ENCODE measurements at regions not wholly inside any gene's neighbourhood (a gene's known extent, or its start where the extent isn't known, plus 50 kb on each side); places are given as distances from the start of the nearest gene placed in this dataset.

DNA sequence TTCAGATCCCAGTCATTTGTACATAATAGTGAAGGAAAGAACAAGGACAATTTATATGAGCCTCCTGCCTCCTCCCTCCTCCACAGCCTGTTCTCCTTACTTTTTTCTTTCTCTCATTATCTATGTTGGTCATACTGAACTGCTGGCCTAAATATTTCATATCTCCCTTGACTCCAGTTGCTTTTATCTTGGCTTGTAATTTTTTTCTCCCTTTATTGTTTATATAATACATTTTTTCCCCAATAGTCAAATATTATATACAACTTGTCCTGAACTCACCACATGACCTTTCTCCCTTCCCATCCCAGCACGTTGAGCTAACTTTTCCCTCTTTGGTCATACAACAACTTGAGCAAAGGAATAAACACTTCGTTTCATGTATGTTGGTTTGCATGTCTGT is 752.1 kb downstream of the LTN1 start:
- FAIRE-seq: no peak
- ChIA-PET POLR2A (no interaction called here), CTCF (ENCODE audit: low intra/inter-chr PET ratio) (no interaction called here)
- no peak for ATAC-seq
- Histone ChIP-seq H3K4me2 (ENCODE audit: insufficient read depth, low read length) (no peak overlapping the region), H2AFZ (ENCODE audit: low read depth, low read length) (no peak overlapping the region), H3K36me3 (ENCODE audit: control insufficient read depth, insufficient read depth, low read length) (no peaks in the 10 kb centered on the region), H3K79me2 (ENCODE audit: control insufficient read depth, insufficient read depth, low read length) (no peaks in the 10 kb centered on the region), H3K4me1 (replicated peaks in 1 of 2; ENCODE audit: control insufficient read depth in 2 of 2, insufficient read depth in 2 of 2, low read length in 2 of 2) (no peaks in the 10 kb centered on the region), H3K27me3 (ENCODE audit: control insufficient read depth in 2 of 2, insufficient read depth in 2 of 2, low read length in 2 of 2) (no peaks in the 10 kb centered on the region), H3K9me3 (replicated peaks; ENCODE audit: control insufficient read depth, insufficient read depth, low read depth, low read length) (no peaks in the 10 kb centered on the region; the same call in none of the 2 replicates), H3K9ac (ENCODE audit: insufficient read depth in 1 of 2, low read depth in 2 of 2, low read length in 2 of 2) (no peak overlapping the region), H4K20me1 (replicated peaks; ENCODE audit: control insufficient read depth, insufficient read depth, low read length) (no peaks in the 10 kb centered on the region), H3K9me1 (ENCODE audit: control insufficient read depth, insufficient read depth, low read length) (no peaks in the 10 kb centered on the region), H3K27ac (ENCODE audit: extremely low read depth, low read depth, low read length) (no peak overlapping the region), H3K4me3 (no peak overlapping the region)
- intact Hi-C loops (cut with micrococcal nuclease): no loop called here
- DNase-seq (ENCODE audit: extremely low read depth in 1 of 4, low spot score in 3 of 4): no peak
- in situ Hi-C loops (cut with MboI): no loop called here
- BruUV-seq (replicated peaks): no TSS peak
- 0% methylated on average over 2 of the region's 2 CpGs for WGBS (ENCODE audit: insufficient coverage, low coverage, missing lambda C conversion rate)
- TF ChIP-seq HMGN3 (IDR thresholded peaks at IDR 0.05; ENCODE audit: borderline replicate concordance, extremely low read depth, insufficient read length, low read depth, low read length): no peak
- no peak for TF ChIP-seq ZNF511 (CRISPR knock-in tag; IDR thresholded peaks at IDR 0.05)
- TF ChIP-seq SETDB1 (IDR thresholded peaks at IDR 0.05; ENCODE audit: low read length): no peak
- no peak for TF ChIP-seq DEAF1 (CRISPR knock-in tag; IDR thresholded peaks at IDR 0.05)
- TF ChIP-seq, protein P1, sequence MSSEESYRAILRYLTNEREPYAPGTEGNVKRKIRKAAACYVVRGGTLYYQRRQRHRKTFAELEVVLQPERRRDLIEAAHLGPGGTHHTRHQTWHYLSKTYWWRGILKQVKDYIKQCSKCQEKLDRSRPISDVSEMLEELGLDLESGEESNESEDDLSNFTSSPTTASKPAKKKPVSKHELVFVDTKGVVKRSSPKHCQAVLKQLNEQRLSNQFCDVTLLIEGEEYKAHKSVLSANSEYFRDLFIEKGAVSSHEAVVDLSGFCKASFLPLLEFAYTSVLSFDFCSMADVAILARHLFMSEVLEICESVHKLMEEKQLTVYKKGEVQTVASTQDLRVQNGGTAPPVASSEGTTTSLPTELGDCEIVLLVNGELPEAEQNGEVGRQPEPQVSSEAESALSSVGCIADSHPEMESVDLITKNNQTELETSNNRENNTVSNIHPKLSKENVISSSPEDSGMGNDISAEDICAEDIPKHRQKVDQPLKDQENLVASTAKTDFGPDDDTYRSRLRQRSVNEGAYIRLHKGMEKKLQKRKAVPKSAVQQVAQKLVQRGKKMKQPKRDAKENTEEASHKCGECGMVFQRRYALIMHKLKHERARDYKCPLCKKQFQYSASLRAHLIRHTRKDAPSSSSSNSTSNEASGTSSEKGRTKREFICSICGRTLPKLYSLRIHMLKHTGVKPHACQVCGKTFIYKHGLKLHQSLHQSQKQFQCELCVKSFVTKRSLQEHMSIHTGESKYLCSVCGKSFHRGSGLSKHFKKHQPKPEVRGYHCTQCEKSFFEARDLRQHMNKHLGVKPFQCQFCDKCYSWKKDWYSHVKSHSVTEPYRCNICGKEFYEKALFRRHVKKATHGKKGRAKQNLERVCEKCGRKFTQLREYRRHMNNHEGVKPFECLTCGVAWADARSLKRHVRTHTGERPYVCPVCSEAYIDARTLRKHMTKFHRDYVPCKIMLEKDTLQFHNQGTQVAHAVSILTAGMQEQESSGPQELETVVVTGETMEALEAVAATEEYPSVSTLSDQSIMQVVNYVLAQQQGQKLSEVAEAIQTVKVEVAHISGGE (CRISPR knock-in tag; IDR thresholded peaks at IDR 0.05): no peak
- TF ChIP-seq, protein P2, sequence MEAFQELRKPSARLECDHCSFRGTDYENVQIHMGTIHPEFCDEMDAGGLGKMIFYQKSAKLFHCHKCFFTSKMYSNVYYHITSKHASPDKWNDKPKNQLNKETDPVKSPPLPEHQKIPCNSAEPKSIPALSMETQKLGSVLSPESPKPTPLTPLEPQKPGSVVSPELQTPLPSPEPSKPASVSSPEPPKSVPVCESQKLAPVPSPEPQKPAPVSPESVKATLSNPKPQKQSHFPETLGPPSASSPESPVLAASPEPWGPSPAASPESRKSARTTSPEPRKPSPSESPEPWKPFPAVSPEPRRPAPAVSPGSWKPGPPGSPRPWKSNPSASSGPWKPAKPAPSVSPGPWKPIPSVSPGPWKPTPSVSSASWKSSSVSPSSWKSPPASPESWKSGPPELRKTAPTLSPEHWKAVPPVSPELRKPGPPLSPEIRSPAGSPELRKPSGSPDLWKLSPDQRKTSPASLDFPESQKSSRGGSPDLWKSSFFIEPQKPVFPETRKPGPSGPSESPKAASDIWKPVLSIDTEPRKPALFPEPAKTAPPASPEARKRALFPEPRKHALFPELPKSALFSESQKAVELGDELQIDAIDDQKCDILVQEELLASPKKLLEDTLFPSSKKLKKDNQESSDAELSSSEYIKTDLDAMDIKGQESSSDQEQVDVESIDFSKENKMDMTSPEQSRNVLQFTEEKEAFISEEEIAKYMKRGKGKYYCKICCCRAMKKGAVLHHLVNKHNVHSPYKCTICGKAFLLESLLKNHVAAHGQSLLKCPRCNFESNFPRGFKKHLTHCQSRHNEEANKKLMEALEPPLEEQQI (IDR thresholded peaks at IDR 0.05): no peak
- TF ChIP-seq, protein P3, sequence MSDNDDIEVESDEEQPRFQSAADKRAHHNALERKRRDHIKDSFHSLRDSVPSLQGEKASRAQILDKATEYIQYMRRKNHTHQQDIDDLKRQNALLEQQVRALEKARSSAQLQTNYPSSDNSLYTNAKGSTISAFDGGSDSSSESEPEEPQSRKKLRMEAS (CRISPR knock-in tag; IDR thresholded peaks at IDR 0.05): no peak
- no peak for TF ChIP-seq BCOR (IDR thresholded peaks at IDR 0.05)
- TF ChIP-seq ID3 (CRISPR knock-in tag; IDR thresholded peaks at IDR 0.05): no peak
- TF ChIP-seq ID3 (tag; IDR thresholded peaks at IDR 0.05): no peak
- TF ChIP-seq ZBTB26 (CRISPR knock-in tag; IDR thresholded peaks at IDR 0.05): no peak
- no peak for TF ChIP-seq ATF7 (IDR thresholded peaks at IDR 0.05)
